Left renal pelvis (tissue), 4 donors: ENCODE measurements at regions not wholly inside any gene's neighbourhood (a gene's known extent, or its start where the extent isn't known, plus 50 kb on each side); places are given as distances from the start of the nearest gene placed in this dataset.

Experiments
- DNase-seq, 4 donors: peaks; one replicate each; pipeline ENCODE4 v3.0.0-alpha.2; 2013; ENCODE audit warnings: low read depth in 4 of 4, low spot score in 3 of 4

DNA sequence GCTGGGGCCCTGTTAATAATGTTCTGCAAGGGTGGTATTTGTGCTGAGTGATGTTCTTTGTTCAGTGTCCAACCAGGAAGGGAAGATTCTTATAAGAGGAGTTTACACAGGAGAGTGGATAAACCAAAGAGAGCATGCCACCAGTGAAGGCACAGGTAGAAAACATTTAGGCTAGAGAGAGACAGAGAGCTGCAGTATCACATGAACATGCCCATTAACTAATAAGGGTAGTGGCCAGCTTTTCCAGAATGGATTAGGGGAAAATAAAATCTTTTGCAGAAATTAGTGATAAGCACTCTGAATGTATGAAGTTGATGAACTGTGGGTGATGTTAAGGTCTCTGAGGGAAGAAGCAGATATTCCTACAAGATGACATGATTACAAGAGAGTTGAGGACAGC, 54.1 kb upstream of the PRLR start:
- DNase-seq: no peak

DNA sequence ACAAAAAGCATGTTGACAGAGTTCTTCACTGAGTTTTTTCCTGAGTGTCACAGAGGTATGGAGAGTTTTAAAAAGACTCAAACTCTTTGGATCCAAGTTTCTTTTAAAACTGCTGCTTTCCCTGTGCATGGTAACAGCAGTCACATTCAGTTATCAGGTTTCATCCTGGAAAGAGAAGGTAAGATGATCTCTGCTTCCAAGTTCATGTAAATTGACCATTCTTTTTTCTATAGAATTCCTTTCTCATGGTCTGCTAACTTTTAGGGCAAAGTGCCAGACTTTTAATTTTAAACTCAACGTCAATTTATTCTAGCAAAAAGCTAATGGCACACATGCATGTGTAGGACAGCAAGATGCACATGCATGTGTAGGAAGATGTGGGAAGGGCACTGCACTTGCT, 52.5 kb upstream of the PRLR start:
- peak in 1 of 4 donors; percentile 22 for DNase-seq

DNA sequence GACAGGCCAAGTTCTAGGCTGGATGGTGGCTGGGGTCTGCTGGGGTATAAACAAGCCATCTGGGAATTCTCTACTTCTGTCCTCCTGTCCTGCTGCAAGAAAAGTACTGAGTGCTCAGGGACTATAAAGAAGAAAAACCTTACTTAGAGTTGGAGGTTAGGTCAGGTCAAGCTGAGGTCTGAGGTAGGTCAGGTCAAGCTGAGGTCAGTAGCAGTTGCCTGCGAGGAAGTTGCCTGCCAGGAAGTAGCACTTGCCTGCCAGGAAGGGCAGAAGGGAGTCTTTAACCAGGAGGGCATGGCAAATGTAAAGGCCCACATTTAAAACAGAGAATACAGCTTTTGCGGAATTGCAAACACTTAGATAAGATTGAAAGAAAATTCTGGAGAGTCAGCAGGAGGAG, 51.3 kb upstream of the PRLR start:
- no peak for DNase-seq
